Psoas muscle (tissue), 7 donors: ENCODE measurements at regions not wholly inside any gene's neighbourhood (a gene's known extent, or its start where the extent isn't known, plus 50 kb on each side); places are given as distances from the start of the nearest gene placed in this dataset.
A peak's percentile ranks its signal among the peaks of the same experiment; 100 is the strongest.

Experiments
- ATAC-seq, 4 donors: fragments of 200-7000 bp; cut with Tn5 transposase; one replicate each; pipeline ENCODE4 v1.9.1; 2020; ENCODE audit warnings: moderate library complexity in 3 of 4, mild to moderate bottlenecking in 2 of 4
- DNase-seq, 2 donors: peaks; one replicate each; pipeline ENCODE4 v3.0.0-alpha.2; 2020
- H3K27ac ChIP-seq: fragments of 200-600 bp; one replicate; pipeline ENCODE4 v1.8.0; 2022
- H3K27me3 ChIP-seq, 3 donors: fragments of 200-600 bp in 1 of 3; one replicate each; pipeline versions ENCODE4 v1.6.1 to v1.8.0; 2013 to 2022; ENCODE audit warnings: low read length in 2 of 3, mild to moderate bottlenecking in 2 of 3, moderate library complexity in 1 of 3; ENCODE audit not compliant: insufficient read depth in 3 of 3
- H3K36me3 ChIP-seq, 2 donors: fragments of 200-600 bp in 1 of 2; one replicate each; pipeline versions ENCODE4 v1.6.1 to v1.8.0; 2013 to 2022; ENCODE audit warnings: low read depth in 1 of 2, mild to moderate bottlenecking in 1 of 2, moderate library complexity in 1 of 2; ENCODE audit not compliant: insufficient read depth in 1 of 2
- H3K4me1 ChIP-seq: fragments of 200-600 bp; one replicate; pipeline ENCODE4 v1.8.0; 2022
- H3K4me3 ChIP-seq: fragments of 200-600 bp; one replicate; pipeline ENCODE4 v1.8.0; 2022; ENCODE audit warnings: mild to moderate bottlenecking
- H3K9me3 ChIP-seq: fragments of 200-600 bp; one replicate; pipeline ENCODE4 v1.8.0; 2022
- WGBS, 3 donors: extraction: QIAGEN DNeasy Blood & Tissue Kit; methylation state at CpG; one replicate each; pipeline versions ENCODE4 v1.1.6 to v1.1.7; 2013; 5-methylcytosine and 5-hydroxymethylcytosine counted together
- intact Hi-C, 2 donors: fragments of 100-400 bp; cut with DNase I; formaldehyde crosslinking; loops; one replicate each; pipeline versions ENCODE4 v1.11.0 to v1.14.2; 2022
- TF ChIP-seq, protein P1 (sequence below): fragments of 200-600 bp; IDR thresholded peaks from one replicate; pipeline ENCODE4 v1.8.0; 2022; ENCODE audit warnings: antibody characterized with exemption
- donor health status: healthy with polysubstance abuse.
- donor health status: DM: no; HTN: no; CAD: no; lungs with moderate emphysema.
- donor health status: Bipolar disorder and iron deficiency.
- donor health status: healthy.
- donor health status: DM: yes; HTN: yes; CAD: no.
- donor health status: DM: no; HTN: no; CAD: no.
- donor health status: DM: yes; HTN: yes; CAD: no.

GRCh38 chr20:40390654-40391053, 298.4 kb downstream of the MAFB start:
- 62 to 68% (median 64%) methylated on average over 2 of the region's 2 CpGs for WGBS, 3 donors
- no peaks in the 10 kb centered on the region for H3K27me3 ChIP-seq
- H3K4me1 ChIP-seq, result no peaks in the 10 kb centered on the region
- H3K9me3 ChIP-seq, result peaks cover 6% of the 10 kb centered on the region
- no peaks in the 10 kb centered on the region for H3K36me3 ChIP-seq
- ATAC-seq (no peak), DNase-seq (no peak)
- intact Hi-C loops, result no loop called here
- H3K27ac ChIP-seq, result no peak overlapping the region
- no peak overlapping the region for H3K4me3 ChIP-seq
- TF ChIP-seq, protein P1, sequence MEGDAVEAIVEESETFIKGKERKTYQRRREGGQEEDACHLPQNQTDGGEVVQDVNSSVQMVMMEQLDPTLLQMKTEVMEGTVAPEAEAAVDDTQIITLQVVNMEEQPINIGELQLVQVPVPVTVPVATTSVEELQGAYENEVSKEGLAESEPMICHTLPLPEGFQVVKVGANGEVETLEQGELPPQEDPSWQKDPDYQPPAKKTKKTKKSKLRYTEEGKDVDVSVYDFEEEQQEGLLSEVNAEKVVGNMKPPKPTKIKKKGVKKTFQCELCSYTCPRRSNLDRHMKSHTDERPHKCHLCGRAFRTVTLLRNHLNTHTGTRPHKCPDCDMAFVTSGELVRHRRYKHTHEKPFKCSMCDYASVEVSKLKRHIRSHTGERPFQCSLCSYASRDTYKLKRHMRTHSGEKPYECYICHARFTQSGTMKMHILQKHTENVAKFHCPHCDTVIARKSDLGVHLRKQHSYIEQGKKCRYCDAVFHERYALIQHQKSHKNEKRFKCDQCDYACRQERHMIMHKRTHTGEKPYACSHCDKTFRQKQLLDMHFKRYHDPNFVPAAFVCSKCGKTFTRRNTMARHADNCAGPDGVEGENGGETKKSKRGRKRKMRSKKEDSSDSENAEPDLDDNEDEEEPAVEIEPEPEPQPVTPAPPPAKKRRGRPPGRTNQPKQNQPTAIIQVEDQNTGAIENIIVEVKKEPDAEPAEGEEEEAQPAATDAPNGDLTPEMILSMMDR, result no peak

DNA sequence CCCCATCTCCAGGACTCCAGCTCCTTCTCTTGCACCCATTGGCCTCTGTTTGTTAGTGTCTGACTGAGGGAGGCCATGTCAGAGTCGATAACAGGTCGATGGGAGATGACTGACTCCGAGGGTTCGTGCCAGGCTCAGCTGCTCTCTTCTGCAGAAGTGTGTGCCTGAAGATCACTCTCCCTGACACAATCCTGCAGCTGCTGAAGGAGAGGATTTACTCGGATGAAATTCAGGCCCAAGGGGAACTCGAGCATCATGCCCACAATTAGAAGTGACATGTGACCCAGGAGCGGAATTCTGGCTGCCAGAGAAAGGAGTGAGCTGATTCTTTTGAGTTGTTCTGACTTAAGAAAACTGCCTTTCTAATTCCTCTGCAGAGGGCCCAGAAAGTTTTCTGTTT, 318.2 kb downstream of the MAFB start:
- H3K27me3 ChIP-seq, result no peaks in the 10 kb centered on the region
- no peak overlapping the region for H3K27ac ChIP-seq
- H3K9me3 ChIP-seq, result peaks cover 3% of the 10 kb centered on the region
- H3K4me1 ChIP-seq, result no peaks in the 10 kb centered on the region
- DNase-seq (peak in 1 of 2 donors; percentile 46), ATAC-seq (peak in 2 of 4 donors; percentile 30 to 64)
- intact Hi-C loops, result no loop called here
- no peak overlapping the region for H3K4me3 ChIP-seq
- H3K36me3 ChIP-seq, result no peaks in the 10 kb centered on the region
- TF ChIP-seq, protein P1, result no peak
- 14 to 41% (median 18%) methylated on average over 7 of the region's 7 CpGs for WGBS, 3 donors

DNA sequence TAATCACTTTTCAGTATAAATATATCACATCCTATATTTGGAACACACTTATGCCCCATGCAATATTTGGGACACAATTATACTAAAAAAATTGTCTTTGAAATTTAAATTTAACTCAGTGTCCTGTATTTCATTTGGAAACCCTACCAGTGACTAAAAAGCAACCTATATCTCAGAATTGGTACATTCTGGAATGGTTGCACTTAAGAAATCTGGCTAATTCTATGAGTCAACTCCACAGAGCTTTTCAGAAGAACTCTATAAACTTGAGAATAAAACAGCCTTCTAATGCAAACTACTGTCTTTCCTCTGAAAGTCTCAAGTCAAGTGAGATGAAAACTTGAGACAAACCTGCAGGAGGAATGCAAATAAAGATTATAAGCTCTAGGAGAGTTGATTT, 320.2 kb downstream of the MAFB start:
- Histone ChIP-seq H3K27me3 (no peaks in the 10 kb centered on the region), H3K27ac (no peak overlapping the region), H3K4me1 (no peaks in the 10 kb centered on the region), H3K4me3 (no peak overlapping the region), H3K9me3 (no peaks in the 10 kb centered on the region), H3K36me3 (no peaks in the 10 kb centered on the region)
- DNase-seq (no peak), ATAC-seq (no peak)
- intact Hi-C loops, result no loop called here
- TF ChIP-seq, protein P1, result no peak

GRCh38 chr20:40361916-40362315, 327.1 kb downstream of the MAFB start:
- no peaks in the 10 kb centered on the region for H3K36me3 ChIP-seq
- TF ChIP-seq, protein P1, result no peak
- no peaks in the 10 kb centered on the region for H3K27me3 ChIP-seq
- WGBS, 3 donors, result 72 to 93% (median 80%) methylated on average over 1 of the region's 1 CpG
- no peak overlapping the region for H3K4me3 ChIP-seq
- ATAC-seq (no peak), DNase-seq (no peak)
- no peaks in the 10 kb centered on the region for H3K9me3 ChIP-seq
- intact Hi-C loops, result no loop called here
- H3K4me1 ChIP-seq, result no peaks in the 10 kb centered on the region
- H3K27ac ChIP-seq, result no peak overlapping the region

DNA sequence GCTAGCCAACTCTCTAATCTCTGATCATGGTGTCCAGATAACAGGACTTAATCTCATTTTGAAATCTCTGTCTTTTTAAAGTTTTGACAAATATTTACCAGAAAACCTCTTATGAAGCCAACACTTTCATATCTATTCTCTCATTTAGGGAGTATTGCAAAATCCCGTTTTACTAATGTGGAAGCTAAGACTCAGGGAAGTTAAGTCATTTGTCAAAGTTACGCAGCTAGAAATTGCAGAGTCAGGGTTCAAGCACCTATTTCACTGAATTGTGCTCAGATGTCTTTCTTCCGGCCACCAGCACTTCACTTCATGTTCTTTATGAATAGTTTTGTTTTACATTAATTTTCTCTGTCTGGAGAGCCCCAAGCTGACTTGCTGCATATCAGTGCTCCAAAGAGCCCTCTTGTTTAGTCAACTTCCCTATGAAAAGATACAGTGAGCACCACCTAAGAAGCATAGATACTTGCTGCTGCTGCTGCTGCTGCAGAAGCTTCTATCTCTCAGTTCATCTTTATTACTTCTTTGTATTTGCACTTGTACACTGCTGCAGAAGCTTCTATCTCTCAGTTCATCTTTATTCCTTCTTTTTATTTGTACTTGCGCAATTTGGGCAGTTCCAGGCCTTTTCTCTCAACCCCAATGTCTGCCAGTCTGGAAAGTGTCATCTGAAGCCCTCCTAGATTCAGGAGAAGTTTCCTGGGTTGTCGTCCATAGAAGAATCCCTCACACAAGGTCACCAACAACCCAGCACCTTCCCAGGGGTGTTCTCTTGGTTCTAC, 329.7 kb downstream of the MAFB start:
- intact Hi-C loops, result no loop called here

More for the DNA sequence above, 329.7 kb downstream of the MAFB start:
- TF ChIP-seq, protein P1, result no peak
- H3K27me3 ChIP-seq, result no peaks in the 10 kb centered on the region
- no peak for DNase-seq
- no peaks in the 10 kb centered on the region for H3K36me3 ChIP-seq
- H3K4me3 ChIP-seq, result no peak overlapping the region
- H3K4me1 ChIP-seq, result no peaks in the 10 kb centered on the region
- no peak overlapping the region for H3K27ac ChIP-seq
- H3K9me3 ChIP-seq, result no peaks in the 10 kb centered on the region
- 85 to 89% (median 85%) methylated on average over 5 of the region's 5 CpGs for WGBS, 3 donors
- ATAC-seq, result no peak
